Kidney epithelial cell (primary cell): ENCODE measurements at regions not wholly inside any gene's neighbourhood (a gene's known extent, or its start where the extent isn't known, plus 50 kb on each side); places are given as distances from the start of the nearest gene placed in this dataset.

Source experiments
- DNase-seq: peaks from one replicate; pipeline ENCODE4 v3.0.0-alpha.2; 2010; ENCODE audit warnings: low read depth
- H3K27me3 ChIP-seq: 2 replicates; pipeline ENCODE4 v1.6.0; 2011; ENCODE audit warnings: low read length; ENCODE audit not compliant: control insufficient read depth, insufficient read depth
- H3K36me3 ChIP-seq: 2 replicates; pipeline ENCODE4 v1.5.1; 2011; ENCODE audit warnings: low read length; ENCODE audit not compliant: control insufficient read depth, insufficient read depth
- H3K4me3 ChIP-seq: 2 replicates; pipeline ENCODE4 v1.5.1; 2011; ENCODE audit warnings: low read depth, mild to moderate bottlenecking, control low read depth, low read length
- CTCF ChIP-seq: IDR thresholded peaks from 2 replicates; pipeline ENCODE4 v1.5.1; 2011; ENCODE audit warnings: mild to moderate bottlenecking, moderate library complexity, low read length, control low read depth, inconsistent platforms; ENCODE audit not compliant: insufficient read depth, poor library complexity, severe bottlenecking

GRCh38 chr16:82357237-82357636, 187.2 kb upstream of the MPHOSPH6 start:
- no peaks in the 10 kb centered on the region for H3K36me3 ChIP-seq
- no peak overlapping the region for H3K4me3 ChIP-seq
- no peak for TF ChIP-seq CTCF

GRCh38 chr16:82350560-82350959, 180.5 kb upstream of the MPHOSPH6 start:
- Histone ChIP-seq H3K4me3 (no peak overlapping the region), H3K36me3 (no peaks in the 10 kb centered on the region), H3K27me3 (no peaks in the 10 kb centered on the region)
- DNase-seq: no peak
- no peak for TF ChIP-seq CTCF

More at GRCh38 chr16:82357237-82357636, 187.2 kb upstream of the MPHOSPH6 start:
- H3K27me3 ChIP-seq: no peaks in the 10 kb centered on the region
- DNase-seq: no peak

GRCh38 chr16:82345318-82345717, 175.3 kb upstream of the MPHOSPH6 start:
- Histone ChIP-seq H3K36me3 (no peaks in the 10 kb centered on the region), H3K4me3 (no peak overlapping the region), H3K27me3 (no peaks in the 10 kb centered on the region)
- TF ChIP-seq CTCF: no peak
- no peak for DNase-seq

GRCh38 chr16:82344157-82344556, 174.1 kb upstream of the MPHOSPH6 start:
- Histone ChIP-seq H3K36me3 (no peaks in the 10 kb centered on the region), H3K4me3 (no peak overlapping the region), H3K27me3 (no peaks in the 10 kb centered on the region)
- no peak for DNase-seq
- peak; percentile 39 for TF ChIP-seq CTCF

- DNase-seq: no peak
- Histone ChIP-seq H3K4me3 (no peak overlapping the region), H3K36me3 (no peaks in the 10 kb centered on the region), H3K27me3 (no peaks in the 10 kb centered on the region)
- no peak for TF ChIP-seq CTCF
Measured at GRCh38 chr16:82341146-82341669, 171.2 kb upstream of the MPHOSPH6 start.

GRCh38 chr16:82340531-82340930, 170.5 kb upstream of the MPHOSPH6 start:
- TF ChIP-seq CTCF: no peak
- Histone ChIP-seq H3K27me3 (no peaks in the 10 kb centered on the region), H3K36me3 (no peaks in the 10 kb centered on the region), H3K4me3 (no peak overlapping the region)
- no peak for DNase-seq
